Left ventricle myocardium superior (tissue), 1 donor: ENCODE measurements at regions not wholly inside any gene's neighbourhood (a gene's known extent, or its start where the extent isn't known, plus 50 kb on each side); places are given as distances from the start of the nearest gene placed in this dataset.
"Not testable (repeated sequence)": the region's sequence is repeated elsewhere in the genome, so short reads cannot be mapped to it uniquely, and the experiment has no call there.

Experiments used
- ATAC-seq: fragments of 200-7000 bp; cut with Tn5 transposase; one replicate; pipeline ENCODE4 v1.9.1; 2020; ENCODE audit warnings: mild to moderate bottlenecking, moderate library complexity
- DNase-seq: peaks from one replicate; pipeline ENCODE4 v3.0.0-alpha.2; 2020
- intact Hi-C: fragments of 100-400 bp; cut with micrococcal nuclease; formaldehyde crosslinking; loops from one replicate; pipeline ENCODE4 v1.11.0; 2022
- donor health status: DM: no; HTN: yes; CAD: no; lungs with severe emphysema.

DNA sequence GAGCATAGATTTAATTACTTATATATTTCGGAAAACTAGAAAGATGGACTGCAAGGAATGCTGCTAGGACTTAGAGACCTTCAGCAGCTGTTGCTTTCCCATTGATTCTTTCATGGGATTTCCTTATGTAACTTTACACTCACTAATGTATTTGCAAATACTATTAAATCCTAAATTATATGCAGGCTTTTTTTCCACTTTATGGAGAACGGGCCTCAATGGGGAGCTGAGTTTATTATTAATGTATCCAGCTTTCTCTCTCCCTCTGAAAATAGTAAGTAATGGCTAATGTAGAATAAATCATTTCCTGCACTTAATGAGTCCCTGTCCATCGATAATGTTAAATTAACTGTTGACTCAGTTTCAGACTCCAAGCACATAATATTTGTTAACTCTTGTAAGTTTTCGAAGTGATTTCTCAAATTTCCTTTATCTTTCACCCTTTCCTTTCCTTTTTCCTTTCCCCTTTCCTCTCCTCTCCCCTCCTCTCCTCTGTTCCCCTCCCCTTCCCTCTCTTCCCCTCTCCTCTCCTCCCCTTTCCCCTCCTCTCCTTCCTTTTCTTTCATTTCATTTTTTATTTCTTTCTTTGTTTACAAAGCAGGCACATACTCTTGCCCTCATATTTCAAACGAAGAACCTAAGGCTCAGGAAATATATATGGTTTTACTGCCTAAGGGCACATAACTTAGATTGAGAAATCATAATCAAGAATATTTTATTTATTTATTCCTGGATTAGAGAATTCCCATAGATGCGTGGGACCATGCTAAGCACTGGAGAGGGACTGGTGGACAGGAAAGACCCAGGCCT, 503.6 kb downstream of the MMUT start:
- no peak for ATAC-seq
- no peak for DNase-seq
- intact Hi-C loops: no loop called here

DNA sequence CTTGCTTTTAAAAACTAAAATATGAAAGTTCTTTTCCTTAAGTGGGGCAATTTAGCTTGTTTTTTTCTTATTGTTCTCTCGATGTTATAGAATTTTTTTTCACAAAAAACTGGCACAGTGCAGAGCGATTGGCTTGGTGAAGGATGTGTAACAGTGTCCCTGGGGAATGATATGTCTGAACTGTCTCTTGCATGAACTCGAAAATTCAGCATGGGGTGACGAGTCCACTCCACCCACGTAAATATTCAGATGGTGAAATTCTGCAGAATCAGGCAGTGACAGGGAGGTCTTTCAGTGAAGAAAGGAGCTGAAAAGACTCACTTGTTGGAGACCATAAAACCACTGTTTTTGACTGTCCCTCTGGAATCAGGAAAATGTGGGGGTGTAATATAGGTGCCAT, 505.3 kb downstream of the MMUT start:
- no peak for ATAC-seq
- intact Hi-C loops: no loop called here
- DNase-seq: no peak

GRCh38 chr6:48951917-48952316, 511.1 kb downstream of the MMUT start:
- DNase-seq: no peak
- intact Hi-C loops: no loop called here
- ATAC-seq: no peak

DNA sequence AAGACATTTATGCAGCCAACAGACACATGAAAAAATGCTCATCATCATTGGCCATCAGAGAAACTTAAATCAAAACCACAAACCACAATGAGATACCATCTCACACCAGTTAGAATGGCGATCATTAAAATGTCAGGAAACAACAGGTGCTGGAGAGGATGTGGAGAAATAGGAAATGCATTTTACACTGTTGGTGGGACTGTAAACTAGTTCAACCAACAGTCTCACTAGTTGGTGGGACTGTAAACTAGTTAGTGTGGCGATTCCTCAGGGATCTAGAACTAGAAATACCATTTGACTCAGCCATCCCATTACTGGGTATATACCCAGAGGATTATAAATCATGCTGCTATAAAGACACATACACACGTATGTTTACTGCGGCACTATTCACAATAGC, 518.8 kb downstream of the MMUT start:
- ATAC-seq, DNase-seq, intact Hi-C loops: not testable (repeated sequence)

GRCh38 chr6:48933136-48933535, 529.9 kb downstream of the MMUT start:
- ATAC-seq (no peak), DNase-seq (no peak)
- intact Hi-C loops: no loop called here

DNA sequence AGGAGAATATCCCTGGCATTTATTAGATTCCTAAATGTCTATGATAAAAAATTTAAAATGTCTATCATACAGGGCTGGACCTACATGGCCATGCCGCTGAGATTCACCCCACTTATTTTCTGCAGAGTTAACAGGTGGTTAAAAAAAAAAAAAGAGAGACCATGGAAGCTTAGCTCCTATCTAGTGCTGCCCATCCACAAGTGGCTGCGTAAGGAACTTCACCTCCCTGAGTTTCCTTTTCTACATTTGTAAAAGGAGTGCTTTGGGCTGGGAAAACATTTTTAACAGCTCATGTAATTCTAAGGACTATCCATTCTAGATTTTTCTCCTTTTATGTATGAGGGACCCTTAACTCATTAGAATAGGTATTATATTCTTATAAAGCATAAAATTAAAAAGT, 534.1 kb downstream of the MMUT start:
- intact Hi-C loops: no loop called here
- DNase-seq (no peak), ATAC-seq (no peak)

DNA sequence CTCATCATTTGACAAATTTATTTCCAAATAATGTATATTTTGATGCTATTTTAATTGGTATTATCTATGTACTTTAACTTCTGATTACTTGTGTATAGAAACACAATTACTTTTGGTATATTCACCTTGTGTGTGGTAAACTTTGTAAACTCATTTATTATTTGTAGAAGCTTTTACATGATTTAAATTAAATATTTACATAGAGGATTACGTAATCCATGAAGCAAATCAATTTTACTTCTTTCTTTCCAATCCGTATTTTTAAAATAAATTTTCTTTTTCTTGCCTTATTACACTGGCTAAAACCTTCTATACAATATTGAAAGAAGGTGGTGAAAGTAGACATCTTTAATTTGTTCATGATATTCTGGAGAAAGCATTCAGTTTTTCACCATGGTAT, 540.2 kb downstream of the MMUT start:
- ATAC-seq (no peak), DNase-seq (no peak)
- intact Hi-C loops: no loop called here

- DNase-seq: no peak
These were observed 543.5 kb downstream of the MMUT start for GRCh38 chr6:48919555-48919954.

DNA sequence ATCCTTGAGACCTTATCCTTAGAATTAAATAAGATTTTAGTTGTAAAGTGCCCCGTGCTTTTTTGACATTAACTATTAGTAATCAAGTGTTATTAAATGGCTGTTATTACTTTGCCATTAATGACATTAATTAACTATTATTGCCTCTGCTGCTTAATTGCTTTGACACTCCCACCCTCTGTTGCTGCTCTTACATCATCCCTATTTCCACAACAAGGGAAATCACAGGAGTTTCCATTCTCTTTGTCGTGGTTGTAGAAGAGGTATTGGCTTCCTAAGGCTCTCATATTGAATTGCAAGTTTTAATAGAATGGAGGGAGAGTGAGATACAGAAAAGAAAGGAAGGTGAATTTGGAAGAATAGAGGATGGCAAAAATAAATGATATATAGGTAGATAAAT, 545.8 kb downstream of the MMUT start:
- ATAC-seq: no peak
- intact Hi-C loops: no loop called here
- DNase-seq: no peak

More at GRCh38 chr6:48919555-48919954, 543.5 kb downstream of the MMUT start:
- intact Hi-C loops: no loop called here
- no peak for ATAC-seq

DNA sequence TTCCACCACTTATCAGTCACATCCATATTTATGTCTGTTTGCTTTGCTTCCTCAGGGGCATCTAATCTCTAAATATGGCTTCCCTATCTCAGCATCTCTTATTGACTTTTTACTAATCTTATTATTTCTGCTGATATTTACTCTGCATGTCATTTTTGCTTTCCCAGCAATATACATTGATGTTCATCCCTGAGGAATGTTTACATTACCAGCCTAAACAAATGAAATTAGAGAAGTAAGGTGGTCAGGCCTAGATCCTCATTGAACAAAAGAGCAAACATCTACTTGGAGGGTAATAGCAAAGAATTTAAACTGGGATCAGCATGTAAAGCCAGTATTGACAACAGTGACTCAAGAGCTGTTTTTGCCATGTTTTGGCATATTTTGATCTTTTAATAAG, 546.4 kb downstream of the MMUT start:
- intact Hi-C loops: no loop called here
- DNase-seq (no peak), ATAC-seq (no peak)

DNA sequence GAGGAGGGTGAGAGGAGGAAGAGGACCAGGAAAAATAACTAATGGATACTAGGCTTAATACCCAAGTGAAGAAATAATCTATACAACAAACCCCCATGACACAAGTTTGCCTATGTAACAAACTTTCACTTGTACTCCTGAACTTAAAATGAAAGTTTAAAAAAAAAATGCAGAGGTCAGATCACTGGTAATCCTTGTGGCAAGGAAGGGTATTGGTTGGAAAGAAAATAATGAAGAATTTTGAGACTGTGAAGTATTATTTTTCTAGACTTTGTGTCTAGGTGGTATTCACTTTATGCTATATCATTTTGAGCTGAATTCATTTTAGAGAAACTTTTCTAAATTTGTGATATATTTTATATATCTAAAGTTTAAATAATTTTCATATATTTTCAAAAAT, 547.5 kb downstream of the MMUT start:
- DNase-seq (no peak), ATAC-seq (no peak)
- intact Hi-C loops: no loop called here

DNA sequence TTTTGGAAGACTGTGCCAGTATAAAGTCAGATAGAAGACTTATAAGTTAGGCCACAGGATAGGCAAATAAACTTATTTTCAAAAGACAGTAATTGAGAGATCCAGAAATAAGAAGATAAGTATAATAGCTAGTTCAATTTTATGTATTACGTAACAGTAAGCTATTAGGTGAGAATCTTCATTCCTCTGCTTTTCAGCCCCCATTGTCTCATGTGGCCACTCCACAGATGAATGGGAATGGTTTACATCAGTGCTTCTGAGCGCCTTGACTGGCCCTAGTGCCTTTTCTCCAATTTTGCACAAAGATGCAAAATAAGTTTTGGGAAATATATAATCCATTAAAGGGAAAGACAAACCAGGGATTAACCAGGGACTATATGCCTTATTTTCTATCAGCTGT, 550.5 kb downstream of the MMUT start:
- intact Hi-C loops: no loop called here
- ATAC-seq (no peak), DNase-seq (no peak)

GRCh38 chr6:48904809-48905208, 558.2 kb downstream of the MMUT start:
- DNase-seq: no peak
- intact Hi-C loops: no loop called here
- no peak for ATAC-seq

- DNase-seq (no peak), ATAC-seq (no peak)
- intact Hi-C loops: no loop called here
These were observed 568.6 kb downstream of the MMUT start for GRCh38 chr6:48894469-48894868.

DNA sequence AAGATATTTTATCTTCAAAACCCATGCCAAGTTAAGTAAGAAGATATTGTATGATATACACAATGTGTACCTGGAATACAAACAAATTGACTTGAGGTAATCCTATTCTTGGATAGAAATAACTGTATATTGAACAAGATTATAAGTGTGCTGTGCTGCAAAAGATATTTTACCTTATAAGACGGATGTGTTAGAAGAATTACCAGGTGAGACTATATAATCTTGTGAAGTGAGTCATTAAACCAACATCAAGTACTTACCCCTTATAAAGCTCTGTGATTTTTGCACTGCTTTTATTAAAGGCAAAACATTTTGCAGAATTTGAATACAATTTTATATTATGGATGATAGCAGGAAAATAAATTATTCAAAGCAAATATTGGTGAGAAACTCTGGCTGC, 570.0 kb downstream of the MMUT start:
- intact Hi-C loops: no loop called here
- ATAC-seq (no peak), DNase-seq (no peak)

- ATAC-seq (no peak), DNase-seq (no peak)
- intact Hi-C loops: no loop called here
These were observed 571.7 kb downstream of the MMUT start for GRCh38 chr6:48891308-48891707.

DNA sequence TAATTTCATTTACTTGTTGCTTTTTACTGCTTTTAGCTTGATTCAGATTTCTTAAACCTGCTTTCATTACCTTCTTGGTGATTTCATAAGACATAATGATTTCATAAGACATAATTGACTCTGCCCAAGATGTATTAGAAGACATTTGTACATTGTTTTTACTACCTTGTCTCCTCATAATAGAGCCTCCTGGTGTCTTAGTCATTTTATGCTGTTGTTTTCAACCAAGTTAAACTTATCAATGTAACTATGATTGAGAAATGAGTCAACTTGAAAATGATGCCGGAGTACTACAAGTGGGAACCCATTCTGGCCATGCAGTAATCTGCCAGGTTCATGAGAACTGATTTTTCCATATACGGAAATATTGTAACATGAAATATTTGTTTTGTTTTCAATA, 573.6 kb downstream of the MMUT start:
- intact Hi-C loops: no loop called here

DNA sequence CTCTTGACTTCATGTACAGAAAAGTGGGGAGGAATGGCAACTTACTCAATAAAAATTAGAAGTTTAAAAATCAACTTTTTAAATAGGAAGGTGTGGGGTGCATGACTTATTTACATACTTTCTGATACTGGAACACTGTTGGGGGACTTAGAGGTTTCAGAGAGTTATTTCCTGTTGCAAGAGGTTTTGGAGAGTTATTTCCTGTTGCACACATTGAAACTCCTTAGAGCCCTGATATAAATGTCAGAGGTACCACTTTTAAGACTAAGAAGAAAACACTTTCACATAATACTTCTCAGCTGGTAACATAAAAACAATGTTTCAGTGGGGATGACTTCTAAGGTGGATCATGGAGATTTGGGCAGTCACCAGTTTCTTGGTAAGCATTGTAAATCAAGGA, 579.9 kb downstream of the MMUT start:
- intact Hi-C loops: no loop called here
- ATAC-seq: no peak
- DNase-seq: no peak

More for the DNA sequence above, 573.6 kb downstream of the MMUT start:
- DNase-seq (no peak), ATAC-seq (no peak)

DNA sequence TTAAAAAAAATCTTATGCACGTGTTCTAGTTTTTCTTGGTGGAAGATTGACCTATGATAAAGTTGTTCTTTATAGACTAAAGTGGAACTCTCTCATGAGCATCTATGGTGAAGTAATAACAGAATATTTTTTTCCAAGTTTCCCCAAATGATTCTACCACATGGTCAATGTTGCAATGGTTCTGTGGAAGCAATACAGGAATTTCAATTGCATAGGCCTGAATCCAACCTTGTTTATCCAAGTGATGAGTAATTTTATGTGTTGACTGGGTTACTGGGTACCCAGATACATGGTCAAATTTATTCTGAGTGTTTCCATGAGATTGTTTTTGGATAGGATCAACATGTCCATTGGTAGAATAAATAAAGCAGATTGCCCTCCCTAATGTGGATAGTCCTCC, 581.5 kb downstream of the MMUT start:
- no peak for ATAC-seq
- intact Hi-C loops: no loop called here
- no peak for DNase-seq

GRCh38 chr6:48869595-48869994, 593.5 kb downstream of the MMUT start:
- intact Hi-C loops: no loop called here
- DNase-seq (no peak), ATAC-seq (no peak)

- no peak for ATAC-seq
- no peak for DNase-seq
These were observed 596.4 kb downstream of the MMUT start for GRCh38 chr6:48866682-48867081.

GRCh38 chr6:48860175-48860574, 602.9 kb downstream of the MMUT start:
- intact Hi-C loops: no loop called here
- ATAC-seq (no peak), DNase-seq (no peak)

More at GRCh38 chr6:48866682-48867081, 596.4 kb downstream of the MMUT start:
- intact Hi-C loops: no loop called here
